GM21528 (cell line): ENCODE measurements at regions not wholly inside any gene's neighbourhood (a gene's known extent, or its start where the extent isn't known, plus 50 kb on each side); places are given as distances from the start of the nearest gene placed in this dataset.

Source experiments
- ATAC-seq: cut with Tn5 transposase; IDR thresholded peaks from one replicate; pipeline ENCODE4 v1.9.1; 2021; ENCODE audit warnings: mild to moderate bottlenecking, moderate library complexity; ENCODE audit not compliant: unreplicated experiment, low FRiP score

- no peak for ATAC-seq
These were observed 183.2 kb downstream of the CXCL12 start for GRCh38 chr10:44201656-44202055.

DNA sequence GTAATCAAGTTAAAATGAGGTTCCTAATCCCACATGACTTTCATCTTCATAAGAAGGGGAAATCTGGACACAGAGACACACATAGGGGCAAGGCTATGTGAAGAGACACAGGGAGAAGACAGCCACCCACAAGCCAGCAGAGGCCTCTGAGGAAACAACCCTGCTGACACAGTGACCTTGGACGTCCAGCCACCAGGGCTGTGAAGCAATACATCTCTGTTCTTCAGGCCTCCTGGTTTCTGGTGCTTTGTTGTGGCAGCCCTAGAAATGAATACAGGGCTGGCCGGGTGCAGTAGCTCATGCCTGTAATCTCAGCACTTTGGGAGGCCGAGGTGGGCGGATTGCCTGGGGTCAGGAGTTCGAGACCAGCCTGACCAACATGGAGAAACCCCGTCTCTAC lies 183.9 kb downstream of the CXCL12 start:
- no peak for ATAC-seq

DNA sequence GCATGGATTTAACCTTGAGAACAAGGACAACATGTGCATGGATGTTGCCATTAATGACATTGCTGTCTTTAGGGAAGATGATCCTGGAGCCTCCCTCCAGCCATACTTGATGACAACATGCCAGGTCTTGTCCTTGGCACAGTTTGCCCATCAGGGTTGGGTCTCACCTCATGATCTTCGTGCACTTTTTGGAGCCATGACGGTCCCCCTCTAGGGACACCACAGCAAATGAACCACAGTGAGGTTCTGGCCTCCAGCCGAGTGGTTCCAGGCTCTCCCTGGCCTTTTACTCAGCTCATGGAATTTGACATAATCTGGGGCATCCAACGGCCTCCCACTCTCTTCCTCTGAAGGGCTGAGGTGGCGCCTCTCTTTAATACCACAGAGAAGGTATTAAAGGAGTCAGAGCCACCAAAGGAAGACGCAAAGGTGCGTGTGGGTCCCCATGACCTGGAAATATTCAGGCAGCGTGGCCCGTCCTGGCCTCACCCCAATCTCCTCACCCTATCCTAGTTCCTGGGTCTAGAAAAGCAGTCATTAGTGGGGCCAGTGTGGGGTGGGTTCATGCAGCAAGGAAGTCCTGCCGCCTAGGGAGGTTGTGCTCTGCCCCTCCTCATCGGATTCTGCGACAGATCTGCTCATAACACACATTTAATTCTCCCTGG lies 184.8 kb downstream of the CXCL12 start:
- ATAC-seq: no peak

DNA sequence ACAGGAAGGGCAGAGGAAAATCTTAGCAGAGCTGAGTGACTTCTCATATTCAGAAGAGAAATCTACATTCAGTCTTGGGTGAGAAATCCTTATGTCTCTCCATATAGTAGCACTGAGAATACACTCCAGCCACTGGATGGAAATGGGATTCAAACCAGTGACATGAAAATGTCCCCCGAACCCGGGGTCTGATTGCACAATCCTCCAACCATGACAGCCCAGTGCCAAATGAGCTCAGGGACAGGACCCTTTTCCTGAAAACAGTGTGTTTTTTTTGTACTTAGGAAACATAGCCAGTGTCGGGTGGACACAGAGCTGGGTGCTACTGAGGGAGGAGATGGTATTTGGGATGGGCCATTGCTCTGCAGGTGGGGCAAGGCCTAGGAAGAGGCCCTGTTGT lies 185.6 kb downstream of the CXCL12 start:
- no peak for ATAC-seq

- no peak for ATAC-seq
These were observed 186.2 kb downstream of the CXCL12 start for GRCh38 chr10:44198780-44199097.

GRCh38 chr10:44198096-44198779 lies 186.7 kb downstream of the CXCL12 start:
- ATAC-seq: no peak

GRCh38 chr10:44197646-44198045 lies 187.3 kb downstream of the CXCL12 start:
- no peak for ATAC-seq

DNA sequence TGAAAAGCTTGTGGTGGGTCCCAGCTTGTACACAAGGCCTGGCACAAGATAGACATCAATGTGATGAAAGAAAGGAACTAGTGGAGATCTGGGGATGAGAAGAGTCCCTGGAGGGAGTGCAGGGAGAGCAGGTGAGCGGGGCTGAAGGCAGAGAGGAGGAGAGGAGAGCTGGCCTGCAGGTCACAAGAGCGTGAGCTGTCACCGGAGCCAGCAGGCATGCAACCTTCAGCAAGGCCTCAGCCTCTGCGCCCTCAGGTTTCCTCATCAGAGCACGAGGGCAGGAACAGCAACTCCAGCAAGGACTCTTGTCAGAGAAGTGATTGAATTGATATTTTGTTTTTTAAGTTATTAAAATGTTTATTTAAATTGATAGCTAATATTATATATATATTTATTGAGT lies 188.6 kb downstream of the CXCL12 start:
- ATAC-seq: no peak

DNA sequence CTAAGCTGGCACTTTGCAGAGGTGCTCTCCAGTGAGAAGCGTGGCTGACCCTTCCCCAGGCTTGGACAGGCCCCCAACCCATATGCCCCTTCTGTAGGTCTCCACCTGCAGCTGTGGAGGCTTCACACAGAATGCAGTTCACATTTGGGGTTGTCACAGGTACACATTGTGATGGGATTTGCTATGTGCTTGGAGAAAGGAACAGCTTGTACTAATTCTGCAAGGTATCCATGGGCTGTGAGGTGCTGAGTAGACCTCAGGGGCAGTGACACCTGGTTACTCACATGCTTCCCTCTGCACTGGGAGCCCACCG lies 188.9 kb downstream of the CXCL12 start:
- ATAC-seq: no peak

DNA sequence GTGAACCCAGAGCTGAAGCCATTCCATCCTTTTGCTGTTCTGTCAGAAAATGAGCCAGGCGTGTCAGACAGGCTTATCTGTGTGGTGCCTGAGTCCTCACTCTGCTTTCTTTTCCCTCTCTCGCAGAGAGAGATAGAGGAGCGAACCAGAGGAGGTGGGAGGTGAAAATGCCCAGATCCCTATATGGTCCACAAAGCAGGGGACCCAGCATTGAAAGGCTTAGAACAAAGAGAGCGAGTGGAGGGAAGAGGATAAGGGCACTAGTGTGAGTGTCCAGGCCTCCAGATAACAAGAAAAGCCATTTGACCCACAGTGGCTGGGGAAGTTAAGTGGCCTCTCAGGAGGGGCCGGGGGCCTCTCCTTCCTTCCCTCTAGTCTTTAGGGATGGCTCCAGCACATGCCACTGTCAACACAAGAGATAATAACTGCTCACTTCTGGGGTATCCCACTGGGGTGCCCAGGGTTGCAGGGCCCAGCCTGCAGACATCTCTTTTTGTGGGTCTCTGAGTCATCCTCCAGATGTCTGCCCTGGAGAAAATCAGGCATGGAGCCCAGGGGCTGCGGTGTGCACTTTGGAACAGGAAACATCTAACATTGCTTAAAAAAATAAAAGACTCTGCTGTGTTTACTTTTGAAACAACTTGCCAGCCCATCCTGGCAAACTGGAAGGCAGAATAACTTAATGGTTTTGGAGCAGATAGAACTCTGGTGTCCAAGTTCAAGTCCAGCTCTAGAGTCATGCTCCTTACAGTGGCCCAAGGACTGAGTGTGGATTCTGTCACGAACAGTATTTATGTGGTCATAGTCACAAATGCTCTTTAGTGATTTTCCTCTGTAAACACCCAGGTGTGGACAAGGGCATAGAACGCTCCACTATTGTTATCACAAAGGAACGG lies 189.5 kb downstream of the CXCL12 start:
- no peak for ATAC-seq

GRCh38 chr10:44194435-44194834 lies 190.5 kb downstream of the CXCL12 start:
- ATAC-seq: no peak

DNA sequence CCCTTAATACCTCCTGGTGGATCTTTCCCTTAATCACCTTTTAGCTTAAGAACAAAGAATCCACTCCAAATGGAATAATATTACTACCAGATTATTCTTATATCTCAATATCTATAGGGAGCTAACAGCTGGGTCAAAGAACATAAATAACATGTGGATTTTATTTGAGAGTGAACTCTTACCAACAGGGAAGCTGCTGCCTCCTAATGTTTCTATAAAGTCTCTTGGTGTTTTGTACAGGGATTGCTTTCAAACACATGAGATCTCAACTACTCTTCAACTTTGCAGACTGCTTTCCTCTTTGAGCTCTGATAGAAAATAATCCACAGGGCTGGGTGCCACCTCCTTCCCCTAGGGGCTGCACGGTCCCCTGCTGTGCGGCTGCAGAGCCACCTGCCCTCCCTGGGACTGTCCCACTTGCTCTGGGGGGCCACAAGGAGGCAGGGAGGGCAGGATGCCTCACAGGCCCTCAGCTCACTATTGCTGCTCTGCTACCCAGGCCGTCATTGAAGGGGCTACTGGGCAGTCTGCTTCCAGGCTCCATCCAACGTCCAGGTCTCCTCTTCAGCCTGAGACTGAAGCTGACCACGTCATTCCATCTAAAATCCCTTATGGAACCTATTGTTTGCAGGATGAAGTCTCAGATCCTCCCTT lies 191.2 kb downstream of the CXCL12 start:
- no peak for ATAC-seq

DNA sequence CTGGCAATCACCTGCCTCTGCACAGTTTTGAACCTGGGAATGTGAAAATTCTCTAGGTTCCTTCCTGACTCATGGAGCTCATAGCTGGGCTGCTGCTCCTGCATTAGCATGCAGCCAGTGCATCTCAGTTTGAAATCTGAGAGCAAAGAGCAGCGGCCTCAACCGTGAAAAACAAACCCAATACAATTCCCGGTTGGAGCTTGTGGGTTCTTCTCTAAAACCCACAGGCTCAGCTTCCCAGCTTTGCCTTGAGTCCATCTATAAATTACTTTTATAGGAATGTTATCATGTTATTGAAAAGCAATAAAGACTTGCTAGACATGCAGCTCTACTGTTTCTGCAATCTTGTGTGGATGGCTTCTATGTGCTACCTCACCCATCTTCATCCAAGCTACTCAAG lies 191.7 kb downstream of the CXCL12 start:
- no peak for ATAC-seq

- no peak for ATAC-seq
These were observed 192.5 kb downstream of the CXCL12 start for GRCh38 chr10:44192435-44192834.

GRCh38 chr10:44190541-44190940 lies 194.4 kb downstream of the CXCL12 start:
- no peak for ATAC-seq

DNA sequence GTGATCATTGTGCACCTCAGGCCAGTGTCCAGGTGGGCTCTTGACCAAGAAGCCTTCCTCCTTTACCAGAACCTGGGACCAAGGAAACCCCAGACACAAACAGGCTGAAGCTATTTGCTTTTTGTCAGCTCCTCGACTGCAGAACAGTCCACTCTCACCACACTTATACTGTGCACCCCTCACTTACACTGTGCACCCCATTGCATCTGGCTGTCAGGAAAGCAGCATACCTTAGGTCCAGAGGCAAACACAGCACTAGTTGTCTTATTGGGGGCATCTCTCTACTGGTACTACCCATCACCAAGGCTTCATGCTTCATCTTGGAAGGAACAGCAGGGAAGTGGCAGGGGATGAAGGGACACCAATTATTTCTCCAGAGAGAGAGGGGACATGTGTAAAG lies 198.1 kb downstream of the CXCL12 start:
- ATAC-seq: no peak

- ATAC-seq: no peak
These were observed 198.7 kb downstream of the CXCL12 start for GRCh38 chr10:44186150-44186549.

DNA sequence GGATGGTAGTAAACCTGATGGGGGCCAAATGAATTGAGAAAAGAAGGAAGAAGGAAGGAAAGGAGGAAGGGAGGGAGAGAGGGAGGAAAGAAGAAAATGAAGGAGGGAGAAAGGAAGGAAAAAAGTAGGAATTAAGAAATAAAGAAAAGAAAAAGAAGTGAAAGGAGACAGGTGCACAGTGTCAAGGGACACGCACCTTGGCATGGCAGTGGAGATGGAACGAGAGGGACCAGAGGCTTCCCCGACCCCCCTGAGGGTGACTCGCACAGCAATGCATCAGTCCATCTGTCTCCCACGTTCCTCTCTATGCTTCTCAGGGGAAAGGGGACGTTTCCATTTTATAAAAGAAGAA lies 199.6 kb downstream of the CXCL12 start:
- no peak for ATAC-seq

GRCh38 chr10:44184633-44185314 lies 200.1 kb downstream of the CXCL12 start:
- no peak for ATAC-seq

- ATAC-seq: no peak
These were observed 200.9 kb downstream of the CXCL12 start for GRCh38 chr10:44183667-44184632.
